ENCODE measurements at regions not wholly inside any gene's neighbourhood (a gene's known extent, or its start where the extent isn't known, plus 50 kb on each side); places are given as distances from the start of the nearest gene placed in this dataset.

DNA sequence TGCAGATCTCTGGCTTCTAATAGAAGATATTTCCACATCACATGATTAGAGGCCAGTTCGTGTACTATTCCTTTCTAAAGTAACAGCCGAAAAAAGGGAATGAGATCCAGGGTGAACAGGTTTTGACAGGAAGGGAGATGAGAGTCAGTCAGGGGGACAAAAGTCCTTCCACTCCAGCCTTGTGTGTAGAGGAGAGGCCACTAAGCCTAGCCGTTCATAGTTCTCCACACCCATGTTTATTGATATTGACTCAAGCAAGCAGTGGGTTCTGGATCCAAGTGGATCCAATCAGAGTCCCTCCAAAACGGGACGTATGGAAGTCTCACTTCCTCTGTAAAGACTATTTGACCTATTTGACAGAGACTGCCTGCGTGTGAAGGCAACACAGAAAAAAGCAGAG, 80.4 kb upstream of the LRIG1 start:
- no peak for TF ChIP-seq LEF1 (IDR thresholded peaks at IDR 0.05; ENCODE audit: borderline replicate concordance)
- no peak for TF ChIP-seq ZNF384 (IDR thresholded peaks at IDR 0.05)
- no peak for TF ChIP-seq SP1 (IDR thresholded peaks at IDR 0.05)
